ENCODE measurements at regions not wholly inside any gene's neighbourhood (a gene's known extent, or its start where the extent isn't known, plus 50 kb on each side); places are given as distances from the start of the nearest gene placed in this dataset.
"Not testable (repeated sequence)": the region's sequence is repeated elsewhere in the genome, so short reads cannot be mapped to it uniquely, and the experiment has no call there.

DNA sequence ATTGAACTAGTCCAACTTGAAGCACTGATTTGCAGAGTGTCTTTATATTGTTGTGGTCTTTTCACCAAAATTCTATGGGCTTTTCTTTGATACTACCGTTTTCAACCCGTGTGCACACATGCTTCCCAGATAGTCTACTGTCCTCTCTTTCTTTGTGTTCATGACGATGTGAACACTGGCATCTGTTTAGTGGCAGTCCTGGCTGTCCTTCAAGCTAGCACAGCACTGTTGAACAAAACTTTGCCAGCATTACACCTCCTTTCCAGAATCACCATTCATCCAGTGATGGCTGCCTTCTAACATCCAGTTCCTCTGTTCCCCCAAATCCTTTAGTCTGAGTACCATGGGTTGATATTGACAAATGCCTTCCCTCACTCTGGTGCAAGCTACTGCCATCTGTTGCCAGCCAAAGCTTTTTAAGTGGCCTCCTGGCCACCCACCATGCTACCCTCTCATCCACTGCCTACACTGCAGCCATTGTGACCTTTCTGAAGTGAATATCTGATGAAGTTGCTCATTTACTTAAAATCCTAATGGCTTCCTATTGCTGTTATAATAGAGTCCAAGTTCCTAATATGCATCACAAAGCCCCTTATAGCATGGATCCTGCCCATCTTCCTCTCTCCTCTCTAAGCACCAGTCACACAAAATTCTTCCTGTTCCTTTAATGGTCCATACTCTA lies 94.3 kb downstream of the NIBAN1 start:
- H3K4me3 ChIP-seq (ENCODE audit: low read depth, low read length): no peak overlapping the region
- DNase-seq (ENCODE audit: low read depth): no peak
- TF ChIP-seq, protein P1, sequence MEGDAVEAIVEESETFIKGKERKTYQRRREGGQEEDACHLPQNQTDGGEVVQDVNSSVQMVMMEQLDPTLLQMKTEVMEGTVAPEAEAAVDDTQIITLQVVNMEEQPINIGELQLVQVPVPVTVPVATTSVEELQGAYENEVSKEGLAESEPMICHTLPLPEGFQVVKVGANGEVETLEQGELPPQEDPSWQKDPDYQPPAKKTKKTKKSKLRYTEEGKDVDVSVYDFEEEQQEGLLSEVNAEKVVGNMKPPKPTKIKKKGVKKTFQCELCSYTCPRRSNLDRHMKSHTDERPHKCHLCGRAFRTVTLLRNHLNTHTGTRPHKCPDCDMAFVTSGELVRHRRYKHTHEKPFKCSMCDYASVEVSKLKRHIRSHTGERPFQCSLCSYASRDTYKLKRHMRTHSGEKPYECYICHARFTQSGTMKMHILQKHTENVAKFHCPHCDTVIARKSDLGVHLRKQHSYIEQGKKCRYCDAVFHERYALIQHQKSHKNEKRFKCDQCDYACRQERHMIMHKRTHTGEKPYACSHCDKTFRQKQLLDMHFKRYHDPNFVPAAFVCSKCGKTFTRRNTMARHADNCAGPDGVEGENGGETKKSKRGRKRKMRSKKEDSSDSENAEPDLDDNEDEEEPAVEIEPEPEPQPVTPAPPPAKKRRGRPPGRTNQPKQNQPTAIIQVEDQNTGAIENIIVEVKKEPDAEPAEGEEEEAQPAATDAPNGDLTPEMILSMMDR (IDR thresholded peaks at IDR 0.05; ENCODE audit: insufficient read depth, low read length): no peak

DNA sequence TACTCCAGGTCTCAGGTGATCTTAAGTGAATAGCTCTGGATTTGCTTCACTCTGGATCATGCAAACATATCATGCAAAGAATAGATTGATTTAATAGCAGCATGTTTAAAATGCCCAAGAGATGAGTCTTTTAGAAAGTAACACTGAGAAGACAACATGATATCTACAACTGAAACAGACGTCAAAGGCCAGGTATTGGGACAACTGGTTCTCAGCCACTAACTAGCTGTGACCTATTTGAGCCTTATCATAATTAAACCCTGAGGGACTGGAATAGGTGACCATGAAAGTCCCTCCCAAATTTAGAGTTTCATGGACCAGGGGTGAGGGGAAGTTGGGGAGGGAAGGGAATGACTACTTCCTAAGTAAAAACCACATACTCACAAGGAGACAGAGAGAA lies 95.7 kb downstream of the NIBAN1 start:
- no peak for DNase-seq (ENCODE audit: low read depth)
- TF ChIP-seq, protein P1 (IDR thresholded peaks at IDR 0.05; ENCODE audit: insufficient read depth, low read length): no peak
- H3K4me3 ChIP-seq (ENCODE audit: low read depth, low read length): no peak overlapping the region

DNA sequence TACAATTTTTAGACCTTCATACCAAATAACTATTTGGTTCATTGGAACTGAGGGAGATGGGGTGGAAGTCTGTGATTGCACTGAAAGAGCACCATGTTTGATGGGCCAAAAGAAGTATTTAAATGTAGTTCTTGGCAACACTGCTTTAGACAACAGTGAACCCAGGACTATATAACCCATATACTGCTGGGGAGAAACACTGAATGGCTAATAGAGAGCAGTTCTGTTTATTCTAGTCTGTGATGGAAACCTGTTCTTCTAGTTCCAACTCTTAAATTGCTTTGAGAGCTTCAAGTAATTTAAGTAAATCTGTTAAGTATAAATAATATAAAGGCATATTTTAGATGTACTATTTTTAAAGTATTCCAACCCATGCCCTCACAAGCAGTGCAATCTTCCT lies 96.3 kb downstream of the NIBAN1 start:
- no peak for DNase-seq (ENCODE audit: low read depth)
- H3K4me3 ChIP-seq (ENCODE audit: low read depth, low read length): no peak overlapping the region
- TF ChIP-seq, protein P1 (IDR thresholded peaks at IDR 0.05; ENCODE audit: insufficient read depth, low read length): no peak

DNA sequence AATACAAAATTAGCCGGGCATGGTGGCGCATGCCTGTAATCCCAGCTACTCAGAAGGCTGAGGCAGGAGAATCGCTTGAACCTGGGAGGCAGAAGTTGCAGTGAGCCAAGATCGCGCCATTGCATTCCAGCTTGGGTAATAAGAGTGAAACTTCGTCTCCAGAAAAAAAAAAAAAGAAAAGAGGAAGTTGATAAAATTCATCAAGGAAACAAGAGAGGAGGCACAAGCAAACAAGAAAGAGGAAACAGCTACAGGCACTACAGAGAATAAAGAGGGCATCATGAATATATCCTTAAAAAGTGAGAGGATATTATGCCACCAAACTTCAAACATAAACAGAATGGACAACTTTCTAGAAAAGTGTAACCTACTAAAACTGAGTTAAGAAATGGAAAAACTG lies 98.3 kb downstream of the NIBAN1 start:
- not testable (repeated sequence) for H3K4me3 ChIP-seq (ENCODE audit: low read depth, low read length); DNase-seq (ENCODE audit: low read depth)

DNA sequence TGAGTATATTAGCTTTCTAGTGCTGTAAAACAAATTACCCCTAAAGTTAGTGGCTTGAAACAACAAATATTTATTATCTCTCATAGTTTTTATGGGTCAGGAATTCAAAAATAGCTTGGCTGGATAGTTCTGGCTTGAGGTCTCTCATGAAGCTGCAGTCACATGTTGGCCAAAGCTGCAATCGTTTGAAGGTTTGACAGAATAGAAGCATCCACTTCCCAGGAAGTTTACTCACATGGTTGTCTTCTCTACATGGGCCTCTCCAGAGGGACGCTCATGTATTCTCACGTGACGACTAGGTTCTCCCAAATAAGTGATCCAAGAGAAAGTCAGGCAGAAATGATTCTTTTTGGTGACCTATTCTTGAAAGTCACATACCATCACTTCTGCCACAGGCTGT lies 99.1 kb downstream of the NIBAN1 start:
- no peak for DNase-seq (ENCODE audit: low read depth)

DNA sequence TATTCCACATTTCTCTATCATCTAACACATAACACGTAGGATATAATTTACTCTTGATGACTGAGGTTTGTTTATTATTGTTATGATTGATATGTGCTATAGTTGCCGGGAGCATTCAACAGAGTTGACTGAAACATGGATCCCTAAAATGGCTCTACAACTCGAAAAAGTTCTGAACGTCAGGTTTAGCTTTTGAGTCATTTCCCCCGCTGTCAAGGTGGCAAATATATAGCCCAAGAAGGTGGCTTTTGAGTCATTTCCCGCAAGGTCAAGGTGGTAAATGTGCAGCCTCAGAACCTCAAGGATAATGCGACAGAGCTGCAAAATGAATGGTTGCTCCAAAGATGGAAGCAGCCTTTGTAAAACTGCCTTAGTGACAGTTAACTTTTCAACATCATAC lies 104.0 kb downstream of the NIBAN1 start:
- TF ChIP-seq, protein P1 (IDR thresholded peaks at IDR 0.05; ENCODE audit: insufficient read depth, low read length): no peak

More for the DNA sequence above, 99.1 kb downstream of the NIBAN1 start:
- no peak overlapping the region for H3K4me3 ChIP-seq (ENCODE audit: low read depth, low read length)
- TF ChIP-seq, protein P1 (IDR thresholded peaks at IDR 0.05; ENCODE audit: insufficient read depth, low read length): no peak

DNA sequence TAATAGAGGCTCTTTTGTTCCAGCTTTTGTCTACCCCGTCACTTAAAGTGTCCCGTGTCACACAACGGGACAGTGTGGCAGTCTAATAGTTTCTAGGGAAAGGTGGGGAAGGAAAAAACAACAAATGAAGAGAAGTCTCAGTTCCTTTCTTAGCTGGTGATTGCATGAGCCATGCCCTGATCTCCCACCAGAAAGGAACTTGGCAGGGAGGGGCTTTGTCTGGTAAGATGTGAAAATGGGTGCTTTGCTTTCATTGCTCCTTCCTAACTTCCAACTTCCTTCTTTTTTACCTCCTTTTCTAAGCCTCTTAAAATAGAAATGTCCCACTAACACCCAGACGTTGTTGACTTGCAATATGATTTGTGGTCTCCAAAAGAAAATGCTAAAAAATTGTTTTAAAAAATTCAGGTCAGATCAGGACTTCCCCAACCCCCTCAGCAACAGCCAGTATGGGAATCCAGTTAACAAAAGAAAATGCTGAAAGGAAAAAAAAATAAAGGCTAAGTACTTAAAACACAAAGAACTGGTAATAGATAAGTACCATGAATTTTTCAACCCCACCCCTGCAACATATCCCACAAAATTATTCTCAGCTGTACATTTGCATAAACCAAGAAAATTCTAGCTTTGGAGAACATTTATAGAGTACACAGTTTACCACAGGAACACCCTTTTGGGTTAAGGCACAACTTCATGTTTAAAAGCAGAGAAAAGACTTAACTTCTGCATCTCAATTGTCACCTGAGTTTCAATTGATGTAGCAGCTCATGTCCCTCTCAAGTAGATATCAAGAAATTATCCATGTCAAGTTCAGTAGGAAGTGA lies 106.2 kb downstream of the NIBAN1 start:
- TF ChIP-seq, protein P1 (IDR thresholded peaks at IDR 0.05; ENCODE audit: insufficient read depth, low read length): no peak

More for the DNA sequence above, 104.0 kb downstream of the NIBAN1 start:
- DNase-seq (ENCODE audit: low read depth): no peak
- no peak overlapping the region for H3K4me3 ChIP-seq (ENCODE audit: low read depth, low read length)

More for the DNA sequence above, 106.2 kb downstream of the NIBAN1 start:
- no peak for DNase-seq (ENCODE audit: low read depth)
- H3K4me3 ChIP-seq (ENCODE audit: low read depth, low read length): no peak overlapping the region

All from fibroblast of the aortic adventitia (primary cell).